ENCODE measurements at regions not wholly inside any gene's neighbourhood (a gene's known extent, or its start where the extent isn't known, plus 50 kb on each side); places are given as distances from the start of the nearest gene placed in this dataset.

DNA sequence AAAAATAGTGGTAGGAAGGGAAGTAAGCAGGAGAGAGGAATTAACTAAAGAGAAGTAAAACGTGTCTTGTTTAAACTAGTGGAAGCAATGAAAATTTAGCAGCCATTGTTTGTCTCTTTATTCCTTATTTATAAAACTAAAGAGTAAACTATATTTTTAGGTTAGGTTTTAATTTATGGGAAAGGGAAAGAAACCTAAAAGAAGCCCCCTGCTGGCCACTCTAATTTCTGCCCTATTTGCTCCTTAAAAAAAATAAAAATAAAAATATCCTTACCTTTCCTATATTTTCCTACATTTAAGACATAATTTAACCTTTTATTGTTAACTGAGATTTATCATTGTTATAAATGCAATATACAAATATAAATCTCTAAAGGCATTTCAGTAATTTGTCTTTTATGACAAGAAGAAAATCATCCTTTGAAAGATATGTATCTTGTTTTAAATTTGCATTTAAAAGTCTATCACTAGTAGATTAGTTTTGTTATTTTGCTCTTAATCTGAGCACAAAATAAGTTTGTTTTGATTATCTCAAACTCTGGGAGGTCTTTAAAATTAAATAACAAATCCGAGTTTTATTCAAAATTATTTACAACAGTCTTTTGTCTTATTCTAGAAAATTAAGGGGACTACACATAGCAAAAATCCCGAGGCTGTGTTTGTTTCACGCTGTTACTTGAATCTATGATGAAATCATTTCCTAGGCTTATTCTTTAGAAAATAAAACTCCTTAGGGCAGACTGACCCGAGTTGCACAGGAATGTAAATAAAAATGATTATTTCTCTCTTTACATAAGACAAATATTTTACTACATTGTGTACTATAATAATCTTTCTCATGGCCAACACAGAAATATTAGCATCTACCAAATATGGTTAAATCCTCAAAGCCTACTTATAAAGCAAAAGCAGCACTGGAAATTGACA, 201.7 kb downstream of the NRIP1 start:
- Histone ChIP-seq H3K9me3 (no peaks in the 10 kb centered on the region), H3K27ac (no peak overlapping the region), H3K4me1 (no peaks in the 10 kb centered on the region), H3K4me3 (no peak overlapping the region), H3K36me3 (no peaks in the 10 kb centered on the region), H3K27me3 (no peaks in the 10 kb centered on the region)
- no peak for DNase-seq (ENCODE audit: low spot score)
- TF ChIP-seq, protein P1, sequence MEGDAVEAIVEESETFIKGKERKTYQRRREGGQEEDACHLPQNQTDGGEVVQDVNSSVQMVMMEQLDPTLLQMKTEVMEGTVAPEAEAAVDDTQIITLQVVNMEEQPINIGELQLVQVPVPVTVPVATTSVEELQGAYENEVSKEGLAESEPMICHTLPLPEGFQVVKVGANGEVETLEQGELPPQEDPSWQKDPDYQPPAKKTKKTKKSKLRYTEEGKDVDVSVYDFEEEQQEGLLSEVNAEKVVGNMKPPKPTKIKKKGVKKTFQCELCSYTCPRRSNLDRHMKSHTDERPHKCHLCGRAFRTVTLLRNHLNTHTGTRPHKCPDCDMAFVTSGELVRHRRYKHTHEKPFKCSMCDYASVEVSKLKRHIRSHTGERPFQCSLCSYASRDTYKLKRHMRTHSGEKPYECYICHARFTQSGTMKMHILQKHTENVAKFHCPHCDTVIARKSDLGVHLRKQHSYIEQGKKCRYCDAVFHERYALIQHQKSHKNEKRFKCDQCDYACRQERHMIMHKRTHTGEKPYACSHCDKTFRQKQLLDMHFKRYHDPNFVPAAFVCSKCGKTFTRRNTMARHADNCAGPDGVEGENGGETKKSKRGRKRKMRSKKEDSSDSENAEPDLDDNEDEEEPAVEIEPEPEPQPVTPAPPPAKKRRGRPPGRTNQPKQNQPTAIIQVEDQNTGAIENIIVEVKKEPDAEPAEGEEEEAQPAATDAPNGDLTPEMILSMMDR (IDR thresholded peaks at IDR 0.05) = peak; percentile 29 to 71

DNA sequence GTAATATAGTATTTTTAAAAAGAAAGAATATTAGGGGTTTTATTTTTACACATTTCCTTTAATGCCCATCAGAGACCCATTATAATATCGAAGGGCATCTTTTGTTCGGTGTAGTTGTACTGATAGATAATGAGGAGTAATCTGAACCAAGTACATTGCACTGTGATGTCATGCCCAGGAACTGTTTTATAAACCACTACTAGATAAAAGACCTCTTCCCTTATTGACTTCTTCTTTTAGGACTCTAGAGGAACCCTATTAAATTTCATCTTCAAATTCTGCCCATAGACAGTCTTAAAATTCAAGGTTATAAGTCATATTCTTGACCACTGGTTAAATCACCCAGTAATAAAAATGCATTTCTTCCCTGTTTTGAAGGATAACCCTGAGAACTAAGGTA, 206.5 kb downstream of the NRIP1 start:
- no peak overlapping the region for H3K4me3 ChIP-seq
- no peaks in the 10 kb centered on the region for H3K4me1 ChIP-seq
- TF ChIP-seq, protein P1 (IDR thresholded peaks at IDR 0.05) = no peak
- H3K36me3 ChIP-seq = no peaks in the 10 kb centered on the region
- no peak for DNase-seq (ENCODE audit: low spot score)
- H3K27ac ChIP-seq = no peak overlapping the region
- H3K27me3 ChIP-seq = no peaks in the 10 kb centered on the region
- peaks cover 0 to 8% of the 10 kb centered on the region in 2 donors for H3K9me3 ChIP-seq

DNA sequence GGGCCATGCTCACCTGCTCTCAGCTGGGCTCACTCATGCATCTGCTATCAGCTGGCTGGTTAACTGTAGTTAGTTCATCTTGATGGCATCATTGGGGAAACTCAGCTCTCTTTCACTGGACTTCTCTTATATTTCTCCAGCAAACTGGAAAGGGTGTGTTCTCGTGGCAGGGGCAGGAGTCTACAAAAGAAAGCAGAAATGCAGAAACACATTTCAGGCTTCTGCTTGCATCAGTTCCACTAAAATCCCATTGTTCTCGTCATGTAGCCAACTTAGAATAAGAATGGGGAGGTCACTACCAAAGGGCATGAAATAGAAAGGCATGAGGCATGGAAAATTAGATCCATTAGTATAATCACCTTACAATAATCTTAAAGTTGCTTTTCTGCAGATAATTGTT, 207.3 kb downstream of the NRIP1 start:
- Histone ChIP-seq H3K36me3 (no peaks in the 10 kb centered on the region), H3K4me1 (no peaks in the 10 kb centered on the region), H3K27me3 (no peaks in the 10 kb centered on the region), H3K4me3 (no peak overlapping the region), H3K9me3 (peaks cover 0 to 8% of the 10 kb centered on the region in 2 donors), H3K27ac (no peak overlapping the region)
- TF ChIP-seq, protein P1 (IDR thresholded peaks at IDR 0.05) = no peak
- no peak for DNase-seq (ENCODE audit: low spot score)

DNA sequence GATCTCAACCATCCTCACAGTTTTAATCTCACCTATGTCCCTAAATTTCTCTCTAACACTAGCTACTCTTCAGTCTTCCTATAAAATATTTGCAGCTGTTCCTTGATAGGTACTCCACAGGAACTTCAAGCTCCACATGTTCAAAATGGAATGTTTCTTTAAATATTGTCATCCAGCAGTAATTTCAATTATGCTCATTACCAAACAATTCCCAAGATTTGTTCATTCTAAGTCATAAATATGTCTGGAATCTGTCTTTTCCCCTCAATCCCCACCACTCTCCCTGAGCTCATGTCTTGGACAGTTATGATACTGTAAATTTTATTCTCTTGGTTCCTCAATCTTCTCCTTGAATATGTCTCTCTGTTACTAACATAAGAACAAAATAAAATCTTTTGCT, 214.4 kb downstream of the NRIP1 start:
- no peaks in the 10 kb centered on the region for H3K36me3 ChIP-seq
- peaks cover 0 to 8% of the 10 kb centered on the region in 2 donors for H3K9me3 ChIP-seq
- H3K27ac ChIP-seq = no peak overlapping the region
- H3K27me3 ChIP-seq = no peaks in the 10 kb centered on the region
- DNase-seq (ENCODE audit: low spot score) = no peak
- no peak overlapping the region for H3K4me3 ChIP-seq
- H3K4me1 ChIP-seq = no peaks in the 10 kb centered on the region
- TF ChIP-seq, protein P1 (IDR thresholded peaks at IDR 0.05) = no peak

DNA sequence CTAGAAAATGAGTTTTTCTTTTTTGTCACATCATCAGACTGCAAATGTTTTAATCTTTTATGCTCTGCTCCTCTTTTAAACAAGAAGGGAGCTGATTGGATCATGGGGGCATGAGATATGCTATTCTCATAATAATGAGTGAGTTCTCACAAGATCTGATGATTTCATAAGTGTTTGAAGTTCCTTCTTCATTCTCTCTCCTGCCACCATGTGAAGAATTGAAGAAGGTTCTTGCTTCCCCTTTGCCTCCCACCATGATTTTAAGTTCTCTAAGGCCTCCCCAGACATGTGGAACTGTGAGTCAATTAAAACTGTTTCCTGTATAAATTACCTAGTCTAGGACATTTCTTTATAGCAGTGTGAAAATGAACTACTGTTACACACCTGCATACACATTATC, 218.2 kb downstream of the NRIP1 start:
- DNase-seq (ENCODE audit: low spot score) = no peak
- H3K4me1 ChIP-seq = no peaks in the 10 kb centered on the region
- no peak overlapping the region for H3K4me3 ChIP-seq
- H3K36me3 ChIP-seq = no peaks in the 10 kb centered on the region
- H3K27me3 ChIP-seq = no peaks in the 10 kb centered on the region
- no peaks in the 10 kb centered on the region for H3K9me3 ChIP-seq
- H3K27ac ChIP-seq = no peak overlapping the region
- TF ChIP-seq, protein P1 (IDR thresholded peaks at IDR 0.05) = no peak
